GM12878 (cell line): ENCODE measurements at regions not wholly inside any gene's neighbourhood (a gene's known extent, or its start where the extent isn't known, plus 50 kb on each side); places are given as distances from the start of the nearest gene placed in this dataset.

Experiments used
- ATAC-seq: fragments of 200-7000 bp; cut with Tn5 transposase; 3 replicates; pipeline ENCODE4 v1.9.1; 2020; ENCODE audit warnings: mild to moderate bottlenecking, moderate library complexity
- BruUV-seq: library from RNA; stranded (reverse); fragments of 400-500 nt; replicated peaks from 2 replicates; lab custom pipeline; 2021; lab: Mats Ljungman, UMichigan
- CTCF ChIA-PET: fragments of 300-600 bp; sonication (Branson Sonifier 250); formaldehyde crosslinking; extraction: SDS; loops from one replicate; lab custom pipeline; 2021; ENCODE audit warnings: inconsistent platforms; lab: Yijun Ruan, JAX
- POLR2A ChIA-PET: fragments of 350-600 bp; formaldehyde crosslinking; extraction: SDS; loops from one replicate; lab custom pipeline; 2021; ENCODE audit warnings: inconsistent platforms; lab: Charles Lee
- RAD21 ChIA-PET: fragments of 300-600 bp; sonication (Branson Sonifier 250); formaldehyde crosslinking; loops from one replicate; lab custom pipeline; 2023; ENCODE audit warnings: antibody characterized with exemption; ENCODE audit not compliant: unreplicated experiment; lab: Charles Lee
- SMC1A ChIA-PET: fragments of 300-600 bp; sonication (Branson Sonifier 250); formaldehyde crosslinking; loops from one replicate; lab custom pipeline; 2023; ENCODE audit not compliant: unreplicated experiment, uncharacterized antibody; lab: Charles Lee
- DNase-seq: peaks from one replicate; pipeline ENCODE4 v3.0.0-alpha.2; 2011; ENCODE audit warnings: low read depth, low spot score
- FAIRE-seq: peaks from 3 replicates; lab custom pipeline; 2011; peaks lifted over from hg19 to GRCh38; lab: Jason Lieb, UNC
- H2AFZ ChIP-seq: 2 replicates; pipeline ENCODE4 v1.6.0; 2011; ENCODE audit warnings: low read depth, low read length, control low read depth; ENCODE audit not compliant: control insufficient read depth
- H3K27ac ChIP-seq: 2 replicates; pipeline ENCODE4 v1.5.1; 2011; ENCODE audit warnings: control low read depth; ENCODE audit not compliant: control insufficient read depth, insufficient read depth
- H3K27me3 ChIP-seq, 2 experiments: replicated peaks in 1 of 2; 2 replicates each; pipeline versions ENCODE4 v1.6.0 to v1.6.1; 2011; ENCODE audit warnings: low read length in 1 of 2; ENCODE audit not compliant: control insufficient read depth in 2 of 2, insufficient read depth in 2 of 2
- H3K36me3 ChIP-seq, 2 experiments: 2 replicates each; pipeline ENCODE4 v1.5.1; 2011; ENCODE audit warnings: low read length in 1 of 2; ENCODE audit not compliant: control insufficient read depth in 2 of 2, insufficient read depth in 2 of 2
- H3K4me1 ChIP-seq: 2 replicates; pipeline ENCODE4 v1.6.1; 2011; ENCODE audit warnings: mild to moderate bottlenecking, low read length, moderate library complexity, mixed read lengths; ENCODE audit not compliant: control insufficient read depth, insufficient read depth
- H3K4me2 ChIP-seq: 2 replicates; pipeline ENCODE4 v1.6.0; 2011; ENCODE audit warnings: control low read depth; ENCODE audit not compliant: control insufficient read depth, insufficient read depth
- H3K4me3 ChIP-seq: fragments of 200-600 bp; sonication (generic); 2 replicates; pipeline ENCODE4 v1.5.1; 2016
- H3K79me2 ChIP-seq: 2 replicates; pipeline ENCODE4 v1.6.0; 2011; ENCODE audit warnings: low read length; ENCODE audit not compliant: control insufficient read depth, insufficient read depth
- H3K9ac ChIP-seq: 2 replicates; pipeline ENCODE4 v1.8.0; 2011; ENCODE audit warnings: low read length, control low read depth, mixed read lengths; ENCODE audit not compliant: control insufficient read depth, insufficient read depth
- H3K9me3 ChIP-seq: replicated peaks from 3 replicates; pipeline ENCODE4 v1.5.1; 2011; ENCODE audit warnings: mild to moderate bottlenecking, low read length; ENCODE audit not compliant: control insufficient read depth, insufficient read depth
- H4K20me1 ChIP-seq: 2 replicates; pipeline ENCODE4 v1.6.0; 2011; ENCODE audit not compliant: control insufficient read depth, insufficient read depth
- ATF2 ChIP-seq: IDR thresholded peaks from 2 replicates; pipeline ENCODE4 v1.6.1; 2012; ENCODE audit warnings: low read length, inconsistent platforms
- E2F8 ChIP-seq: fragments of 450-650 bp; IDR thresholded peaks from 2 replicates; pipeline ENCODE4 v1.6.1; 2018; ENCODE audit warnings: mild to moderate bottlenecking, low read depth, moderate library complexity; ENCODE audit not compliant: partially characterized antibody
- FOS ChIP-seq: IDR thresholded peaks from 3 replicates; pipeline ENCODE4 v1.6.1; 2011; ENCODE audit warnings: borderline replicate concordance; ENCODE audit not compliant: insufficient read length; ENCODE audit errors: extremely low read depth
- IRF5 ChIP-seq: fragments of 450-650 bp; IDR thresholded peaks from 2 replicates; pipeline ENCODE4 v1.6.1; 2017; ENCODE audit warnings: borderline replicate concordance
- KLF5 ChIP-seq: fragments of 450-650 bp; IDR thresholded peaks from 2 replicates; pipeline ENCODE4 v1.6.1; 2014; ENCODE audit warnings: mild to moderate bottlenecking; ENCODE audit not compliant: partially characterized antibody
- MEF2A ChIP-seq: IDR thresholded peaks from 2 replicates; pipeline ENCODE4 v1.6.1; 2011; ENCODE audit warnings: low read depth, mild to moderate bottlenecking, low read length, moderate library complexity; ENCODE audit not compliant: insufficient read depth
- MTA3 ChIP-seq: IDR thresholded peaks from 2 replicates; pipeline ENCODE4 v1.6.1; 2012; ENCODE audit warnings: low read length, inconsistent platforms, borderline replicate concordance
- PKNOX1 ChIP-seq: fragments of 450-650 bp; IDR thresholded peaks from 2 replicates; pipeline ENCODE4 v1.6.1; 2016; ENCODE audit warnings: mild to moderate bottlenecking
- REST ChIP-seq: IDR thresholded peaks from 2 replicates; pipeline ENCODE4 v1.6.1; 2012; ENCODE audit warnings: mild to moderate bottlenecking, low read depth, low read length
- SMARCA5 ChIP-seq: fragments of 450-650 bp; IDR thresholded peaks from 2 replicates; pipeline ENCODE4 v1.6.1; 2017; ENCODE audit warnings: mild to moderate bottlenecking
- SREBF1 ChIP-seq: IDR thresholded peaks from 2 replicates; pipeline ENCODE4 v1.6.1; 2012; ENCODE audit warnings: mild to moderate bottlenecking, low read length
- SUPT20H ChIP-seq: IDR thresholded peaks from 2 replicates; pipeline ENCODE4 v1.6.1; 2011; ENCODE audit warnings: low read depth, mild to moderate bottlenecking, low read length, moderate library complexity, borderline replicate concordance; ENCODE audit not compliant: control insufficient read depth
- WRNIP1 ChIP-seq: IDR thresholded peaks from 2 replicates; pipeline ENCODE4 v1.6.1; 2011; ENCODE audit warnings: low read depth, low read length, improper control_type of control experiment, borderline replicate concordance
- WGBS: methylation state at CpG from one replicate; pipeline ENCODE4 v1.1.6; 2016; ENCODE audit warnings: low lambda C conversion rate; ENCODE audit not compliant: insufficient replicate concordance, insufficient coverage; ENCODE audit errors: missing lambda C conversion rate; 5-methylcytosine and 5-hydroxymethylcytosine counted together
- in situ Hi-C: fragments of 300-500 bp; cut with MboI; formaldehyde crosslinking; loops from 9 replicates; pipeline ENCODE4 v1.14.3; 2018; ENCODE audit warnings: mixed read lengths
- intact Hi-C: fragments of 100-400 bp; cut with micrococcal nuclease; formaldehyde crosslinking; loops from one replicate; pipeline ENCODE4 v1.14.2; 2022; ENCODE audit not compliant: unreplicated experiment

- no peaks in the 10 kb centered on the region for H3K4me1 ChIP-seq
- H3K9ac ChIP-seq = no peak overlapping the region
- intact Hi-C loops = no loop called here
- ChIA-PET CTCF (interaction anchor here (2.1 kb wide), 1 partner anchor 295 kb away, joined by 6 read pairs; no protein-coding TSS in a partner anchor), SMC1A (no interaction called here), POLR2A (no interaction called here), RAD21 (no interaction called here)
- no peak overlapping the region for H3K27ac ChIP-seq
- DNase-seq (no peak), ATAC-seq (no peak), FAIRE-seq (no peak)
- WGBS = 63% methylated on average over 4 of the region's 4 CpGs
- no peak overlapping the region for H3K4me3 ChIP-seq
- no peaks in the 10 kb centered on the region for H4K20me1 ChIP-seq
- H3K9me3 ChIP-seq = no peaks in the 10 kb centered on the region; the same call in 2 of the 3 replicates
- in situ Hi-C loops = no loop called here
- no peak overlapping the region for H2AFZ ChIP-seq
- H3K4me2 ChIP-seq = no peak overlapping the region
- no peaks in the 10 kb centered on the region for H3K36me3 ChIP-seq
- no TSS peak for BruUV-seq
- no peaks in the 10 kb centered on the region for H3K27me3 ChIP-seq
- H3K79me2 ChIP-seq = no peaks in the 10 kb centered on the region
- no peak for TF ChIP-seq KLF5
- TF ChIP-seq SREBF1 = no peak
- TF ChIP-seq ATF2 = no peak
- no peak for TF ChIP-seq E2F8
- TF ChIP-seq FOS = no peak
- no peak for TF ChIP-seq MEF2A
- TF ChIP-seq PKNOX1 = no peak
- TF ChIP-seq WRNIP1 = no peak
- no peak for TF ChIP-seq SUPT20H
- TF ChIP-seq IRF5 = no peak
- no peak for TF ChIP-seq SMARCA5
- no peak for TF ChIP-seq MTA3
- no peak for TF ChIP-seq REST
These were observed 144.3 kb upstream of the KCNE2 start for GRCh38 chr21:34219334-34220060.
